ENCODE measurements at regions not wholly inside any gene's neighbourhood (a gene's known extent, or its start where the extent isn't known, plus 50 kb on each side); places are given as distances from the start of the nearest gene placed in this dataset.

- CTCF ChIA-PET, result no interaction called here
- DNase-seq, result no peak
- Mint-ChIP-seq H3K9me3 (no peaks in the 10 kb centered on the region), H3K4me1 (ENCODE audit: low read depth) (no peaks in the 10 kb centered on the region), H3K36me3 (no peaks in the 10 kb centered on the region), H3K27me3 (no peaks in the 10 kb centered on the region), H3K27ac (no peak overlapping the region), H3K4me3 (no peak overlapping the region)
- POLR2A ChIA-PET, result no interaction called here
- intact Hi-C loops (cut with micrococcal nuclease), result no loop called here
Measured at GRCh38 chr4:11342401-11342800, 86.3 kb downstream of the HS3ST1 start.

GRCh38 chr4:11341337-11342043 lies 87.2 kb downstream of the HS3ST1 start:
- intact Hi-C loops (cut with micrococcal nuclease), result no loop called here
- ChIA-PET CTCF (no interaction called here), POLR2A (no interaction called here)
- Mint-ChIP-seq H3K27ac (no peak overlapping the region), H3K27me3 (no peaks in the 10 kb centered on the region), H3K4me1 (ENCODE audit: low read depth) (no peaks in the 10 kb centered on the region), H3K9me3 (no peaks in the 10 kb centered on the region), H3K36me3 (no peaks in the 10 kb centered on the region), H3K4me3 (no peak overlapping the region)
- DNase-seq, result no peak

GRCh38 chr4:11338956-11339782 lies 89.5 kb downstream of the HS3ST1 start:
- peaks cover 4% of the 10 kb centered on the region for H3K27me3 Mint-ChIP-seq
- H3K4me1 Mint-ChIP-seq (ENCODE audit: low read depth), result no peaks in the 10 kb centered on the region
- intact Hi-C loops (cut with micrococcal nuclease), result no loop called here
- ChIA-PET POLR2A (no interaction called here), CTCF (no interaction called here)
- H3K27ac Mint-ChIP-seq, result no peak overlapping the region
- H3K9me3 Mint-ChIP-seq, result no peaks in the 10 kb centered on the region
- no peaks in the 10 kb centered on the region for H3K36me3 Mint-ChIP-seq
- no peak for DNase-seq
- H3K4me3 Mint-ChIP-seq, result no peak overlapping the region

GRCh38 chr4:11337287-11337686 lies 91.4 kb downstream of the HS3ST1 start:
- no peaks in the 10 kb centered on the region for H3K9me3 Mint-ChIP-seq
- ChIA-PET POLR2A (no interaction called here), CTCF (no interaction called here)
- DNase-seq, result no peak
- H3K36me3 Mint-ChIP-seq, result no peaks in the 10 kb centered on the region
- peaks cover 4% of the 10 kb centered on the region for H3K27me3 Mint-ChIP-seq
- H3K4me3 Mint-ChIP-seq, result no peak overlapping the region
- H3K4me1 Mint-ChIP-seq (ENCODE audit: low read depth), result no peaks in the 10 kb centered on the region
- no peak overlapping the region for H3K27ac Mint-ChIP-seq
- intact Hi-C loops (cut with micrococcal nuclease), result no loop called here

GRCh38 chr4:11336435-11336834 lies 92.3 kb downstream of the HS3ST1 start:
- CTCF ChIA-PET, result no interaction called here
- peaks cover 4% of the 10 kb centered on the region for H3K27me3 Mint-ChIP-seq

GRCh38 chr4:11334887-11335286 lies 93.8 kb downstream of the HS3ST1 start:
- H3K27ac Mint-ChIP-seq, result no peak overlapping the region
- no peaks in the 10 kb centered on the region for H3K4me1 Mint-ChIP-seq (ENCODE audit: low read depth)
- intact Hi-C loops (cut with micrococcal nuclease), result no loop called here
- H3K36me3 Mint-ChIP-seq, result no peaks in the 10 kb centered on the region
- no peaks in the 10 kb centered on the region for H3K9me3 Mint-ChIP-seq
- POLR2A ChIA-PET, result no interaction called here
- no peak for DNase-seq
- CTCF ChIA-PET, result no interaction called here
- H3K4me3 Mint-ChIP-seq, result no peak overlapping the region
- peaks cover 4% of the 10 kb centered on the region for H3K27me3 Mint-ChIP-seq

More at GRCh38 chr4:11336435-11336834, 92.3 kb downstream of the HS3ST1 start:
- intact Hi-C loops (cut with micrococcal nuclease), result no loop called here
- Mint-ChIP-seq H3K4me3 (no peak overlapping the region), H3K36me3 (no peaks in the 10 kb centered on the region), H3K27ac (no peak overlapping the region), H3K9me3 (no peaks in the 10 kb centered on the region), H3K4me1 (ENCODE audit: low read depth) (no peaks in the 10 kb centered on the region)
- POLR2A ChIA-PET, result no interaction called here
- no peak for DNase-seq

- Mint-ChIP-seq H3K4me3 (no peak overlapping the region), H3K9me3 (peaks cover 14% of the 10 kb centered on the region), H3K4me1 (ENCODE audit: low read depth) (no peaks in the 10 kb centered on the region), H3K27ac (no peak overlapping the region), H3K36me3 (no peaks in the 10 kb centered on the region), H3K27me3 (peaks cover 3% of the 10 kb centered on the region)
- intact Hi-C loops (cut with micrococcal nuclease), result no loop called here
- DNase-seq, result no peak
- POLR2A ChIA-PET, result no interaction called here
- CTCF ChIA-PET, result no interaction called here
Measured at GRCh38 chr4:11328401-11328800, 100.3 kb downstream of the HS3ST1 start.

GRCh38 chr4:11326021-11326420 lies 102.7 kb downstream of the HS3ST1 start:
- Mint-ChIP-seq H3K4me1 (ENCODE audit: low read depth) (no peaks in the 10 kb centered on the region), H3K27ac (no peak overlapping the region), H3K27me3 (peaks cover 3% of the 10 kb centered on the region), H3K4me3 (no peak overlapping the region), H3K36me3 (no peaks in the 10 kb centered on the region), H3K9me3 (peaks cover 28% of the 10 kb centered on the region)
- intact Hi-C loops (cut with micrococcal nuclease), result no loop called here
- no peak for DNase-seq
- CTCF ChIA-PET, result no interaction called here
- POLR2A ChIA-PET, result no interaction called here

- peaks cover 28% of the 10 kb centered on the region for H3K9me3 Mint-ChIP-seq
- DNase-seq, result no peak
- H3K27me3 Mint-ChIP-seq, result peaks cover 3% of the 10 kb centered on the region
- no peak overlapping the region for H3K27ac Mint-ChIP-seq
- H3K4me1 Mint-ChIP-seq (ENCODE audit: low read depth), result no peaks in the 10 kb centered on the region
- ChIA-PET POLR2A (no interaction called here), CTCF (no interaction called here)
- no peak overlapping the region for H3K4me3 Mint-ChIP-seq
- H3K36me3 Mint-ChIP-seq, result no peaks in the 10 kb centered on the region
- intact Hi-C loops (cut with micrococcal nuclease), result no loop called here
Measured at GRCh38 chr4:11323771-11324170, 104.9 kb downstream of the HS3ST1 start.

GRCh38 chr4:11313157-11313943 lies 115.3 kb downstream of the HS3ST1 start:
- DNase-seq, result no peak
- H3K27ac Mint-ChIP-seq, result no peak overlapping the region

GRCh38 chr4:11312389-11312788 lies 116.3 kb downstream of the HS3ST1 start:
- ChIA-PET POLR2A (no interaction called here), CTCF (no interaction called here)
- Mint-ChIP-seq H3K4me1 (ENCODE audit: low read depth) (no peaks in the 10 kb centered on the region), H3K9me3 (peaks cover 8% of the 10 kb centered on the region), H3K4me3 (no peak overlapping the region), H3K27ac (no peak overlapping the region), H3K36me3 (no peaks in the 10 kb centered on the region), H3K27me3 (peaks cover 1% of the 10 kb centered on the region)
- intact Hi-C loops (cut with micrococcal nuclease), result no loop called here
- DNase-seq, result no peak

More at GRCh38 chr4:11313157-11313943, 115.3 kb downstream of the HS3ST1 start:
- CTCF ChIA-PET, result no interaction called here
- no peaks in the 10 kb centered on the region for H3K4me1 Mint-ChIP-seq (ENCODE audit: low read depth)
- intact Hi-C loops (cut with micrococcal nuclease), result no loop called here
- no peaks in the 10 kb centered on the region for H3K36me3 Mint-ChIP-seq
- no peak overlapping the region for H3K4me3 Mint-ChIP-seq
- POLR2A ChIA-PET, result no interaction called here
- H3K27me3 Mint-ChIP-seq, result peaks cover 1% of the 10 kb centered on the region
- peaks cover 4% of the 10 kb centered on the region for H3K9me3 Mint-ChIP-seq

GRCh38 chr4:11301075-11301660 lies 127.5 kb downstream of the HS3ST1 start:
- no peak overlapping the region for H3K27ac Mint-ChIP-seq
- CTCF ChIA-PET, result no interaction called here
- intact Hi-C loops (cut with micrococcal nuclease), result no loop called here
- no peak for DNase-seq
- H3K4me3 Mint-ChIP-seq, result no peak overlapping the region
- no peaks in the 10 kb centered on the region for H3K9me3 Mint-ChIP-seq
- peaks cover 5% of the 10 kb centered on the region for H3K27me3 Mint-ChIP-seq
- POLR2A ChIA-PET, result no interaction called here
- H3K36me3 Mint-ChIP-seq, result no peaks in the 10 kb centered on the region
- H3K4me1 Mint-ChIP-seq (ENCODE audit: low read depth), result no peaks in the 10 kb centered on the region
